ENCODE measurements at regions not wholly inside any gene's neighbourhood (a gene's known extent, or its start where the extent isn't known, plus 50 kb on each side); places are given as distances from the start of the nearest gene placed in this dataset.
A peak's percentile ranks its signal among the peaks of the same experiment; 100 is the strongest.

DNA sequence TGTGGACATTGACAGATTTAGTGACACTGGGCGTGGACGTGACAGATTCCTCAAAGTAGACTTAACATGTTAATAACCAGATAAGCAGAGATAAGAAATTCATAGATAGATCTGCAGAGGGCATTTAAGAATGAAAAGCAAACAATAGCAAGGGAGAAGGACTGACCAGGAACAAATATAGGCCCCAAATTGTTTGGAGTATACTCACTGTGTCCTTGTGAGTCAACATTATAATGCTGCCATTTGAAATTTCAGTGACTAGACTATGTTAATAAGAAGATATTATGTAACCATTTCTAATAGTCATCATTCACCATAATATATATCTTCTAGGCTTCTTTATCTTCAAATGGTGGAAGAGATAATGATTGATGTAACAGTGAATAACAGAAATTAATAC, 78.1 kb upstream of the SLC38A11 start:
- no peak for DNase-seq (ENCODE audit: insufficient read length, low spot score)
- TF ChIP-seq, protein P1, sequence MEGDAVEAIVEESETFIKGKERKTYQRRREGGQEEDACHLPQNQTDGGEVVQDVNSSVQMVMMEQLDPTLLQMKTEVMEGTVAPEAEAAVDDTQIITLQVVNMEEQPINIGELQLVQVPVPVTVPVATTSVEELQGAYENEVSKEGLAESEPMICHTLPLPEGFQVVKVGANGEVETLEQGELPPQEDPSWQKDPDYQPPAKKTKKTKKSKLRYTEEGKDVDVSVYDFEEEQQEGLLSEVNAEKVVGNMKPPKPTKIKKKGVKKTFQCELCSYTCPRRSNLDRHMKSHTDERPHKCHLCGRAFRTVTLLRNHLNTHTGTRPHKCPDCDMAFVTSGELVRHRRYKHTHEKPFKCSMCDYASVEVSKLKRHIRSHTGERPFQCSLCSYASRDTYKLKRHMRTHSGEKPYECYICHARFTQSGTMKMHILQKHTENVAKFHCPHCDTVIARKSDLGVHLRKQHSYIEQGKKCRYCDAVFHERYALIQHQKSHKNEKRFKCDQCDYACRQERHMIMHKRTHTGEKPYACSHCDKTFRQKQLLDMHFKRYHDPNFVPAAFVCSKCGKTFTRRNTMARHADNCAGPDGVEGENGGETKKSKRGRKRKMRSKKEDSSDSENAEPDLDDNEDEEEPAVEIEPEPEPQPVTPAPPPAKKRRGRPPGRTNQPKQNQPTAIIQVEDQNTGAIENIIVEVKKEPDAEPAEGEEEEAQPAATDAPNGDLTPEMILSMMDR (IDR thresholded peaks at IDR 0.05; ENCODE audit: insufficient read depth, missing control alignments) = no peak
- FAIRE-seq = no peak

- no peak for FAIRE-seq
- DNase-seq (ENCODE audit: insufficient read length, low spot score) = no peak
- TF ChIP-seq, protein P1 (IDR thresholded peaks at IDR 0.05; ENCODE audit: insufficient read depth, missing control alignments) = no peak
Observed at GRCh38 chr2:165032559-165032958, 77.2 kb upstream of the SLC38A11 start.

GRCh38 chr2:165024199-165024598, 68.9 kb upstream of the SLC38A11 start:
- FAIRE-seq (no peak), DNase-seq (ENCODE audit: insufficient read length, low spot score) (no peak)
- TF ChIP-seq, protein P1 (IDR thresholded peaks at IDR 0.05; ENCODE audit: insufficient read depth, missing control alignments) = no peak

- FAIRE-seq (no peak), DNase-seq (ENCODE audit: insufficient read length, low spot score) (no peak)
- TF ChIP-seq, protein P1 (IDR thresholded peaks at IDR 0.05; ENCODE audit: insufficient read depth, missing control alignments) = no peak
Observed at GRCh38 chr2:165022781-165023180, 67.5 kb upstream of the SLC38A11 start.

DNA sequence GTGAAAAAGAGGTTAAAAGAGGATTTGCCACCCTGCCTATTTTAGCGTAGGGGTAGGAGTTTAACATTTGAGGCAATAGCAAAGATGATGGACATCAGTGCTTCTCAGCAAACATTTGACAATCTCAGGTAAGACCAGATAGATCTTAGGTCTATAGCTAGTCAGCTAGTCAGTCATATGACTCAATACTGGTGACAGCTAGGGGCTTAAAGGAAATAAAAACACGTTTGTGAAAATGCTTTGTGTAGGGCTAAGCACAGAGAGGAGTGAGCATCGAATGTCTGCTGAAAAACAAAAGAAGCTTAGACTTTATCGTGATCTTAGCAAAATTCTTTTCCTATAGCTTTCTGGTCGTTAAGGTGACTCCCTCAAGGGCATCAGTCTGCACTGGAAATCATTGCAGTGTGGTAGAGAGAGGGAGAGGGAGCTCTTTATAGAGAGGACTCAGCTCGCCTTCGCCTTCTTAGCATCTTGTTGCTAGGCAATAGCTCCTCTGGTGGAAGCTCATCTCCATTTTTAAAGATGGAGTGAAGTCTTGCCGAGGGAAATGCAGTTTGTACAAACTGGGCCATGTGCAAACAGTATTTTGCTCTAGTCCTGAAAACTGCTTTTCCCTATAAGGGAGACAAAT, 62.8 kb upstream of the SLC38A11 start:
- DNase-seq (ENCODE audit: insufficient read length, low spot score) = no peak
- FAIRE-seq = no peak

GRCh38 chr2:165016772-165017411, 61.6 kb upstream of the SLC38A11 start:
- peak; percentile 12 for DNase-seq (ENCODE audit: insufficient read length, low spot score)
- peak; percentile 68 for FAIRE-seq
- TF ChIP-seq, protein P1 (IDR thresholded peaks at IDR 0.05; ENCODE audit: insufficient read depth, missing control alignments) = peak; percentile 91

More for the DNA sequence above, 62.8 kb upstream of the SLC38A11 start:
- TF ChIP-seq, protein P1 (IDR thresholded peaks at IDR 0.05; ENCODE audit: insufficient read depth, missing control alignments) = no peak

DNA sequence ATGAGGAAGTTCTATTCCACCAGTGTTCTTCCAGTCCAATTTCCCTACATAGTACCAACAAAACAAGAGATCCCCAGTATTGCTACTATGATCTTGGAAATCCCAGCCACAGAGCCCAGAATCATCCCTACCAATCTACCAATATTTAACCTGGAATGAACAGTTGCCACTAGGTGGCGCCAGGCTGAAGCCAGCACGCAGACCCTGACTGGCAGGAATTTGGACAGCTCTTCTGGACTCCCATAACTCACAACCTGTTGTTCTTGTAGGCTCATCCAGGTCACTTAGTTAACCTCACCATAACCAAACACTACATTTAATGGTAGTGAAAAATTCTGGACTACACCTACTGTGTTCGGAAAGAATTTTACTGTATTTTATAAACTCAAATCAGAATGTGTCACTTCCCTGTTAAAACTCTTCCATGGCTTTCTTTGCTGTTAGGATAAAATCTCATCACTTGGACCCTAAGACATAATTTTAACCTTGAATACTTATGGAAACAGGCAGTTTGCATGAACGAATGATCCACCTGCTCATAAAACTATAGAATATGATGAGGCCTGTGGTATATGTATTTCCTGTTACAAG, 59.8 kb upstream of the SLC38A11 start:
- DNase-seq (ENCODE audit: insufficient read length, low spot score) = no peak
- TF ChIP-seq, protein P1 (IDR thresholded peaks at IDR 0.05; ENCODE audit: insufficient read depth, missing control alignments) = peak; percentile 93
- FAIRE-seq = peak; percentile 71
